HG03095 (cell line): ENCODE measurements at regions not wholly inside any gene's neighbourhood (a gene's known extent, or its start where the extent isn't known, plus 50 kb on each side); places are given as distances from the start of the nearest gene placed in this dataset.

Experiments
- ATAC-seq: cut with Tn5 transposase; IDR thresholded peaks from one replicate; pipeline ENCODE4 v1.9.1; 2021; ENCODE audit warnings: moderate library complexity; ENCODE audit not compliant: unreplicated experiment

DNA sequence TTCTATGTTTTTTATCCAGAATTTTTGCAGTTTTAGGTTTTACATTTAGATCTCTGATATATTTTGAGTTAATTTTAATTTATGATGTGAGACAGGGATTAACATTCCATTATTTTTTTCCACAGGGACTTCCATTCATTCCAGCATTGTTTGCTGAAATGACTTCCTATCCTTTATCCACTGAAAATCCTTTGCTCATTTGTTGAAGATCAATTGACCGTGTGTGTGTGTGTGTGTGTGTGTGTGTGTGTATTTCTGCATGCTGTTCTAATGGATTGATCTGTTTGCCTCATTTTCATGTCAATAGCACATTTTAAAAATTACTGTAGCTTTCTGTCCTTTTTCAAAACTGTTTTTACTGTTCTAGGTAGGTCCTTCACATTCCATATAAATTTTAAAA lies 480.3 kb downstream of the DSC3 start:
- no peak for ATAC-seq

DNA sequence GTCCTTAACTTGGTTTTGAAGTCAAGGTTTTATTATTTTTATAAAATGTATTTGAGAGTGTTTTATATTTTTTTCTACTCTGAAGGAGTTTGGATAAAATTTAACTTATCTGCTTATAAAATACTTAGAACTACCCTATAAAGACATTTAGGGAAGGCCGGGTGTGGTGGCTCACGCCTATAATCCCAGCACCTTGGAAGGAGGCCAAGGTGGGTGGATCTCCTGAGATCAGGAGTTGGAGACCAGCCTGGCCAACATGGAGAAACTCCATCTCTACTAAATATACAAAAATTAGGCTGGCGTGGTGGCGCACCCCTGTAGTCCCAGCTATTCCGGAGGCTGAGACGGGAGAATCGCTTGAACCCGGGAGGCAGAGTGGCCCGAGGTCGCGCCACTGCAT lies 486.4 kb downstream of the DSC3 start:
- ATAC-seq, result no peak

DNA sequence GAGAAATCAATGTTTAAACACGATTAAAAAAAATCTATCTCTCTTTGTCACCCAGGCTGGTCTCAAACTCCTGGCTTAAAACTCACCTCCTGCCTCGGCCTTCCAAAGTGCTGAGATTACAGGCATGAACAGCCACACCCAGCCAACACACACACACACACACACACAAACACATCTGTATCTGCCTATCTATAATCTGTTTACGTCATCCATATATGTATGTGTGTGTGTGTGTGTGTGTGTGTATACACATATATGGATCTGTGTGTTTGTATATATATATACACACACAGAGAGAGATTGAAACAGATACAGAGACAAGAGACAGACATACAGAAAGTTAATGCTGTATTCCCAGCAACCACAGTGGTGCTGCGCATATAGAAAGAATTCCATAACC lies 497.1 kb downstream of the DSC3 start:
- no peak for ATAC-seq

DNA sequence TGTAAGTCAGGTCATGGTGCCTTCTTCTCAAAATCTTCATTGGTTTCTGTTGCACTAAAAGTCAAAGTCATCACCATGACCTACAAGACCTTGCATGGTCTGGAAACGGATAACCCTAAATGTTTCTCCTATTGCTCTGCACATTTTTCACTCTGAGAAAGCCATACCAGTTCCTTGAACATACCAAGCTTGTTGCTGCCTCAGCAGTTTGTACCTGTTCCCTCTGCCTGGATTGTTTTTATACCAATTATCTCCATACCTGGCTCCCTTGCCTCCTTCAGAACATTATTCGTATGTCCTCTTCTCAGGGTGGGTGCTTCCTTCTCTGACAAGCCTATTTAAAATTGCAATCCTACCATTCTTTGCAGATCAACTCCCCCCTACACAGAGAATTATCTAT lies 498.4 kb downstream of the DSC3 start:
- ATAC-seq, result no peak

DNA sequence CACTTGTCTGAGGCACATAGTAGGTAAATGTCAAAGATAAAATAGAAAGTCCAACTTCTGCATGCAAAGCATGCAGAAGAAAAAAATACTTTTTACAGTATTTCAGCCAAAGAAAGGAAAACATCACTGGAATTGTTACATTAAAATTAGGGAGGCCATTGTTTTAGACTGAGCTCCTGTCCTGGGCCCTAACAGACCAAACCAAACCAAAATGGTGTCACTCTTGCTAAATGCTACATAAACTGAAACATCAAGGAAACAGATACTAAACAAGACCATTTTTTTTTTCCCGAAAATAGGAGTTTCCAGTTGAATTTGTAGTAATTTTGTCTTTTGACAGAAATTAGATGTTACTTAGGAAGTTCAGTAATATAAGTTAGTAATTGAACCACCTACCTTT lies 508.8 kb downstream of the DSC3 start:
- no peak for ATAC-seq

DNA sequence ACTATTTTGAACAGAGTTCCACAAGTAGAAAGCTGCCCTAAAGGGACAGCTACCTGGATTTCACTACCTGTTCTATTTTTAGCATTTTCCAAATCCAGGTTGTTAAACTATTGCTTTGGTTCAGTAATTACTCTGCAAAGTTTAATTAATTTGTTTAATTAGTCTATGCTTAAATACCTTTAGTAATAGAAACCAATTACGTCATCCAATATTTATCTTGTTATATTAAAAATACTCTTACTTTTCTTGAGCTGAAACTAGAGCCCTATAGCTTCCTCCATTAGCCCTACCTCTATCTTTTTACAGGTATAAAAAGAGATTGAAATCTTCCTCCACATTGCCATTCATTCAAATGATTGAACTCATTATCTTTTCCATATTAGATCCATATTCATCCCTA lies 514.6 kb downstream of the DSC3 start:
- no peak for ATAC-seq

DNA sequence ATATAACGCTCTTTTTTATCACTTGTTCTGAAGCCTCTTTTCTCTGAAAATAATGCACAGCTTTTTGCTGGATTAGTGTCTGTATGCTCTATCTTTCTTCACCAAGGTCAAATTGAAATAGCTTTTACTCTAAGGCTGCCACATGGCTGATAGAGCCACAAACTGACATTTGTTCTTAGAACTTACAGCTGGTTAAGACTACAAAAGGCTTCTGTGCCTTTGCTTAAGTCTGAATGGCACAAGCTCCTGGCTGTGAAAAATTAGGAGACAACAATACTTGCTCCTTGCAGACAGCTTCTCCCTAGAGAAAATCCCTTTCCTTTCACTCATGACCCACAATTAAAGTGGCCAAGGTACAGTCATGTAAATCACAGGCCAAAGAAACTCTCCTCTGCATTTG lies 515.3 kb downstream of the DSC3 start:
- ATAC-seq, result no peak

DNA sequence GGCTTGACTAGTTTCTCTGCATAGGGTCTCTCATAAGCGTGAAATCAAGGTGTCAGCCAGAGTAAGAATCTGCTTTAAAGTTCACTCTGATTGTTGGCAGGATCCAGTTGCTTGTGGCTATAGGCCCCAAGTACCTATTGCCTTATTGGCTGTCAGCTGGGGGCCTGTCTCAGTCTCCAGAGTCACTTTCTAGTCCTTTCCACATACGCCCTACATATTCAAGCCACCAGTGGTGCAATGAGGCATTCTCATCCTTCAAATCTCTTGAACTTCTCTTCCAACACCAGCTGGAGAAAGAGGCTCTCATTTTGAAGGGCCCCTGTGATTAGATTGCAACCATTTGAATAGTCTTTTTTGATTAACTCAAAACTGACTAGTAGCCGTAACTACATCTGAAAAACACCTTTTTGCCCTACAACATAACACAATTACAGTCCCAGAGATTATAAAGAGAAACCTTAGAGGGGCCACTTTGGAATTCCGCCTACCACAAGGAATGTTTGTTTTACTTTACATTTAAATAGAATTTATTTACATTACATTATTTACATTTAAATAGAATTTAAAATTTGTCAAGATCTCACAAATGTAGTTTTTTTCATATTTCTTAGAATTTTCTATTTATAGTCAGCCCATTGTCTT lies 520.1 kb downstream of the DSC3 start:
- no peak for ATAC-seq

DNA sequence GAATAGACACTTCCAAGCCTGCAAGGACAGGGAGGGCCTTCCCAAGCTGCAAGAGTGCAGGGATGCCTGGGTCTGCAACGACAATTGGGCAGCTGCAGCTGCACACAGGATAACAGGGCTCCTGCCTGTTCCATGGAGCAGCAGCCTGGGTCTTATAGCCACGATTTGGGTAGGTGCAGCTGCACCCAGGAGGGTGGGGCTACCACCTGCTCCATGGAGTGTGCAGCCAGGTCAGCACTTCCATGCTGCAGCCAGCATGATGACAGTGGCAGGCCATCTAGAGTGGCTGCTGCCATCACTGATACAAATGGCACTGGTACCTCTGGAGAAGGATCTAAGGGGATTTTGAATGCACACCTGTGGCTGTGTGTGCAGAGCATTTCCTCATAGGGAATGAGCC lies 528.5 kb downstream of the DSC3 start:
- no peak for ATAC-seq

DNA sequence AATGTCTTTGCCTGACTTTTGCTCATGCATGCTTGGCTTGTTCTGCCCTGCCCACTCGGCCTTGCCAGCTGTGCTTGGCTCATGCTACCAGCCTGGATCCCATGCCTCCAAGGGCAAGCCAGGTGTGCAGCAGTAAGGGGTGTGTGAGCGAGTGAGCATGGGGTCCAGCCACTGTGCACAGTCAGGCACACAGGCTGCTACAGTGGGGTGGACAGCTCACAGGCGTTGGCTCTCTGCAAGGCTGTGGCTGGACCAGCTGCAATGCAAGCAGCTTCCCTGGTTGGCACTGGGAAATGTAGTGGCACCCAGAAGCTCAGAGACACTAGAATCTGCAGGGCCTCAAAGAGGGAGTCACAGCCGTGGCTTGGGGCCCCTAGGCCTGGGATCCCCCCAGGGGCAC lies 529.7 kb downstream of the DSC3 start:
- no peak for ATAC-seq

DNA sequence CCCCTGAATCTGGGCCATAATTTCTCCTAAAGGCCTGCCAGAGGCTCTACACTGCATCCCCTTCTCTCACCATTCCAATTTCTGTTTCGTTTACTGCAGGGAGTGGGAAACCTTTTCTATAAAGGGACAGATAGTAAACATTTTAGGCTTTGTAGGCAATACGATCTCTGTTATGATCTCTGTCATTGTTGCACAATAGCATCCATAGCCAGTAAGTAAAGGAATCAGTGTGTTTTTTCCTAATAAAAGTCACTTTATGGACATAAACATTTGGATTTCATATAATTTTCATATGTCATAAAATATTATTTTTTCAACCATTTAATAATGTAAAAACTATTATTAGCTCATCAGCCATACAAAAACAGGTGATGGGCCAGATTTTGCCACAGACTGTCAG lies 531.7 kb downstream of the DSC3 start:
- no peak for ATAC-seq

DNA sequence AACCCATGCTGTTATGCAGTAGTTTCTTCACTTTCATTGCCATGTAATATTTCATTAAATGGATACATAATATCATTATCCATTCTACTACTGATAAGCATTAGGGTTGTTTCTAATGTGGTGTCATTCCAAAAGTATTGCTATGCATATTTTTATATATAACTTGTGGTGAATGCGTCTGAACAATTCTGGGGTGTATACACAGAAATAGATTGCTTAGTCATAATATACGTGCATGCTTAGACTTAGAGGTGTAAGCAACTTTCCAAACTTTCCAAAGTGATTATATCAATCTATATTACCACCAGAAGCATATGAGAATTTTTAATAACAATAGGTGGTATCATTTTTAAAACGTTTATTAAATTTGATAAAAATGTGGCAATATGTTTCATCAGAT lies 540.9 kb downstream of the DSC3 start:
- no peak for ATAC-seq

DNA sequence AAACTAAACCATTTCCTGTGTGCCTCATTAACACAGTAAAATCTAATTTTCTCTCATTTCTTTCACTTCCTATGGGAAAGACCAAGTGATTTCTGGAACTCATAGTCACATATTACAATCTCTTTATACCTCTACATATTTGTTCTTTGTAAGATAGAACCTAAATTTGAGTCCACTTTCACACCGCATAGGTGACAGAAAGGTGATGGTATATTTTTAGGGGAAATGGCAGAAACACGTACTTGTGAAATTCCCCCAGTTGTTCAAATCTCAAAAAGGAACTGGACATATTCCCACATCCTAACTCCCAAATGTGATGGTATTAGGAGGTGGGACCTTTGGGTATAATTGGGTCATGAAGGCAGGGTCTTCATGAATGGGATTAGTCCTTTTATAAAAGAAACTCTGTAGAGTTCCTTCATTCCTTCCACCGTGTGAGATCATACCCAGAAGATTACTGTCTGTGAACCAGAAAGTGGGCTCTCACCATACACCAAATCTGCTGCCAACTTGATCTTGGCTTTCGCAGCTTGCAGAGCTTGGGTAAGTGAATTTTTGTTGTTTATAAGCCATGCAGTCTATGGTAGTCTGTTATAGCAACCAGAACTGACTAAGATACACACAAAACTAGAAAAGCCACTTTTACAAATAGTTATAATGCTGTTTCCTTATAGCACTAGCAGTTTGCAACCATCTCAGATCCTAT lies 542.1 kb downstream of the DSC3 start:
- ATAC-seq, result no peak

DNA sequence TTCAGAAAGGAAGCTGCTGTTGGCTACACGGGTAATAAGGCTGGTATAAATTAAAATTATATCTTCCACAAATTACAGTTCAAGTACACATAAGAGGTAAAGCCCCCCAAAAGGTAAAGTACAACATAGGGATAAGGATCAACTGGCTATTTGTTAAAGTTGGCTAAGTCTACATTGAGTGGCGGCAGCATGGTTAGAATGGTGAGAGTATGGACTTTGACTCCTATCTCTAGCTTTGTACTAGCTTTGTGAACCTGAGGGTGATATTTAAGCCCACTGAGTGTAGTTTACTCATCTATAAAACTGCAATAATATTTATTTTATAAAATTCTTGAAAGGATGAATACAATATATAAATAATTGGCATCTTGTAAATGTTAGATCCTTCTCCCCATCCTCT lies 542.8 kb downstream of the DSC3 start:
- no peak for ATAC-seq

DNA sequence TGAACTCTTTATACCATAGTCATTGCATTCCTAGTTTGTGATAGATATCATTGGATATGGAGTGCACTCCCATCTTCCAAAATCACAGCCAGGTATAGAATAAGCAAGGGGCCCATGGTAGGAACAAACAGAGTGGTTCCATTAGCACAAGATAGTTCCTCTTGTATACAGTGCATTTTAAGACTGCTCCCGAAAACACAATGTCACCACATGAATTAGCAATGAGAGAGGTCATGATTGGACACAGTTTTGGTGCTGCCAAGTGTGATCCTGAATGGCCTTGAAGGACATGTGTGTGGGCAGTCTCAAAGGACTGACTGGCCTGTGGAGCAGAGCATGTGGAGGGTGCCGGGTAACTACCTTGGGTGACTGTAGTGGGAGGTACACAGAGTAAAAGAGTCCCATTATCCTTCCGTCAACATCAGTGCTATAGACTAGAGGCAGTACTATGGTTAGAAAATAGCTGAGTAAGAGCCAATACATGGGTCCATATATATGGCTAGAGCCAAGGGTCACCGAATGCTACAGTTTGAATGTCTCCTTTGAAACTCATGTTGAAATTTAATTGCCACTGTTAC lies 549.9 kb downstream of the DSC3 start:
- no peak for ATAC-seq

DNA sequence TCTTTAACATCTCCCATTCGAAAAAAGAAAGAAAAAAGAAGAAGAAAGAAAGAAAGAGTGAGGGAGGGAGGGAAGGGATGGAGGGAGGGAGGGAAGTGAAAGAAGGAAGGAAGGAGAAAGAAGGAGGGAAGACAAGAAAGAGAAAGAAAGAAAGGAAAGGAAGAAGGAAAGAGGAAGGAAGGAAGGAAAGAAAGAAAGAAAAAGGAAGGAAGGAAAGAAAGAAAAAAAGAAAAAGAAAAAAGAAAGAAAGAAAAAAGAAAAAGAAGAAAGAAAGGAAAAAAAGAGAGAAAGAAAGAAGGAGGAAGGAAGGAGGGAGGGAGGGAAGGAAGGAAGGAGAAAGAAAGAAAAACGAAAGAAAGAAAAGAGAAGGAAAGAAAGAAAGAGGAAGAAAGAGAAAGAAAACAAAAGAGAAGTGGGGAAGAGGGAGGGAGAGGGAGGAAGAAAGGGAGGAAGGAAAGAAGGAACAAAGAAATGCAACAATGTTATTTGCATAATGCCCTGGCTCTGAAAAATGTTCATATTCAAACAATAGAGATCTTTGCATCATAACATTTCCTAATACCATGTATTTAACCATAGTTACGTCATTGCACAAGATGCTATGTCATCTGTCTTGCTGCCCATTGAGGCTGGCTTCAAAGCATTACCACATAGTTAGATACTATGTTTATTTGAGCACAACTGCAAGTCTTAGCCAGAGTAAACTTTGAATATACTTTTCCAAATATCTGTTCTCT lies 550.6 kb downstream of the DSC3 start:
- ATAC-seq, result no peak

DNA sequence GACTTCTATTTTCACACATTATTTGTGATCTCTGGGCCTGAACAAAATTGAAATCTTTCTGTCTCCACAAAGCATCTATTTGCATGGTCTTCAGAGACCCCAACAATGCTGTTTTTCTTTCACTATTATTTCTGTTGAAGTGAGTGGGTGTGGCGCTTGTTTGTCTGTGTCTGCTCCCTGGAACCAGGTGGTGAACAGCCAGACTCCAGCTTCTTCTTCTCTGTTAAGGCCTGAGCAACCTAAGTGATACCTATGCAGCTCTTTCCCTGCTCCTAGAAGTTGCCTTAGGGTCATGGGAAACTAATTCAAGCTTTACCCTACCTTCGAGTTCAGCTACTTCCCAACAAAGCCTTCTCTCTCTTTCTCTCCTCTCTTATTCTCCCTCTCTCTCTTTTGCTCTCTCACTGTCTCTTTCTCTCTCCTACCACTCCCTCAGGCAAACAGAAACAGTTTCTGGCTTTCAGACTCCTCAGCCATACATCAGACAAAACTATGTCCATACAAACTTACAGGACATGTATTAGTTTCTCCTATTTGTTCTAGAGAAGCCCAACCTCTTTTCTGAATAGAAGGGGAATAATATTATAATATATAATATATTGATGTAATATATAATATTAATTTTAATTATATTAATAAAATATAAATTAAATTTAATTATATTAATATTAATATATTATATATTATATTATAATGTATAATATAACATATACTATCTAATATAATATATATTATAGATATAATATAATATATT lies 552.5 kb downstream of the DSC3 start:
- no peak for ATAC-seq

DNA sequence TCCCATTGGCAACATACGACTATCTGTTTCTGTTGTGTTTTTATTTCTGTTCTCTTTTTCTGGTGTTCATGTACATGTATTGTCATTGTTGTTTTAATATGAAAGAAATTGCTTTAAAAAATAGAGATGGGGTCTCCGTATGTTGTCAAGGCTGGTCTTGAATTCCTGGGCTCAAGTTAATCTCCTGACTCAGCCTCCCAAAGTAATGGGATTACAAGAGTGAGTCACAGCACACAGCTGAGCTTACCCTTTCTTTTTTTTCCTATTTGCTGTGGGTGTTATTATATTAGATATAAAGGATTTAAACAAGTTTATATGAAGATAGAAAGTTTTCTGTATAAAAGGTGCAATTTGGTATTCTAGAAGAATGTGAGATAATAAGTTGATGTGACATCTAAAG lies 554.6 kb downstream of the DSC3 start:
- no peak for ATAC-seq

DNA sequence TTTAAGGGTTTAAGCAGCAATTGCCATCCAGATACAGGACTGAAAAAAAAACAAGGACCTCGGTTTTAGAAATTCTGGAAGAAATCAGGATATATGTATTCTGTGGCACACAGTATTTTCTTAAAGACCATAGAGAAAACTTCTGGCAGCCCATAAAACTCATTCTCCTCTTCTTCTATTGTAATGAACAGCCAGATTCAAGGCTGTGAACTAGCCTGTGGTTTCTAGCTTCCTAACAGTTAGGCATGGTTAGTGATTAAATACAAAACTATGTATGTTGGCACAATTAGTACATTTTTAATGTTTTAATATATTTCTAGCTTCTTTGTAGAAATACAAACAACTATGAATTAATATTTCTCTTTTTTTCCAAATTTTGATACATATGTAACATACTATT lies 555.7 kb downstream of the DSC3 start:
- no peak for ATAC-seq

DNA sequence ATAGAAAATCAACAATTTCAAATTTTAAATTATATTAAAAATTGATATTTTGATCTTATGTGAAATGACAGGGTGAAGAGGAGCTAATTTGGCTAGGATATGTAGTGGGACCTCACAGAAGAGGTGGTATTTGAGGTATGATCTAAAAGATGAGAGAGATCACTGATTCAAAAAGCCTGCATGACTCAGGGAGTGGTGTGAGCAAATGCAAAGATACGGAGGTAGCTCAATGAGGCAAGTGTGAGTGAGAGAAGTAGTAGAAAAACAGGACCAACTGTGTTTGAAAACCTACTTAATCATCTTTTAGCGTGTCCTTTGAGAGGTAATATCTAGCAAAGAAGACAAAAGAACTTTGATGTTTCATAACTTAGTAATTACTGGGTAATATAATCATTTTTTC lies 557.5 kb downstream of the DSC3 start:
- no peak for ATAC-seq

DNA sequence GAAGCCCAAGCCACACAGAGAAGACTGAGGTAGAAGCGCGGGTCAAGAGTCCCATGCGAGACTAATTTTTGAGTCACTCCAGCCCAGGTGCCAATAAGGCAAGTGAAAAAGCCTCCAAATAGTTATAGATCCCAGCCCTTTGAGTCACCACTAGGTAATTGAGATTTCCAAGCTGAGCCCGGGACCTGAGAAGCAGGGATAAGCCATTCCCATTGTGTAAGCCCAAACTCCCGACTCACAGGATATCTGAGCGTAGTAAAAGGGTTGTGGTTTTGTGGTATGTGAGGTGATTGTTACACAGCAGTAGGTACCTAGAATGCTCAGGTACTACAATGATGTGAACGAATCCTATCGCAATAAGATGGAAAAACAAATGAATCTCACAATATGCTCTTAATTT lies 560.7 kb downstream of the DSC3 start:
- no peak for ATAC-seq
